DOHH2 (cell line): ENCODE measurements at regions not wholly inside any gene's neighbourhood (a gene's known extent, or its start where the extent isn't known, plus 50 kb on each side); places are given as distances from the start of the nearest gene placed in this dataset.

Source experiments
- H3F3A ChIP-seq: fragments of 200-600 bp; sonication (generic), shearing (Covaris generic); 2 replicates; pipeline ENCODE4 v1.6.0; 2016; ENCODE audit warnings: antibody characterized with exemption, mild to moderate bottlenecking; ENCODE audit not compliant: control insufficient read depth, insufficient read depth
- H3K27ac ChIP-seq: fragments of 200-600 bp; sonication (generic); 2 replicates; pipeline ENCODE4 v1.5.1; 2014; ENCODE audit warnings: low read depth, mild to moderate bottlenecking, low read length, moderate library complexity
- H3K27me3 ChIP-seq: fragments of 200-600 bp; sonication (generic); 2 replicates; pipeline ENCODE4 v1.6.1; 2014; ENCODE audit warnings: mild to moderate bottlenecking, low read length, mixed read lengths; ENCODE audit not compliant: control insufficient read depth
- H3K36me3 ChIP-seq: fragments of 200-600 bp; sonication (generic); 2 replicates; pipeline ENCODE4 v1.6.1; 2014; ENCODE audit warnings: mild to moderate bottlenecking, low read length, moderate library complexity, mixed read lengths; ENCODE audit not compliant: control insufficient read depth
- H3K4me1 ChIP-seq: fragments of 200-600 bp; sonication (generic); 2 replicates; pipeline ENCODE4 v1.6.1; 2014; ENCODE audit warnings: mild to moderate bottlenecking, low read length, mixed read lengths; ENCODE audit not compliant: control insufficient read depth
- H3K4me2 ChIP-seq: fragments of 200-600 bp; sonication (generic); 2 replicates; pipeline ENCODE4 v1.6.0; 2014; ENCODE audit warnings: mild to moderate bottlenecking, low read length, moderate library complexity
- H3K4me3 ChIP-seq: fragments of 200-600 bp; sonication (generic); 2 replicates; pipeline ENCODE4 v1.5.1; 2014; ENCODE audit warnings: mild to moderate bottlenecking, low read length, mixed read lengths
- H3K79me2 ChIP-seq: fragments of 200-600 bp; sonication (generic); 2 replicates; pipeline ENCODE4 v1.6.1; 2014; ENCODE audit warnings: mild to moderate bottlenecking, low read length, mixed read lengths; ENCODE audit not compliant: control insufficient read depth
- H3K9me2 ChIP-seq: fragments of 200-600 bp; sonication (generic); replicated peaks from 2 replicates; pipeline ENCODE4 v1.6.1; 2014; ENCODE audit warnings: mild to moderate bottlenecking, low read length, mixed read lengths; ENCODE audit not compliant: control insufficient read depth
- H3K9me3 ChIP-seq: fragments of 200-600 bp; sonication (generic); 2 replicates; pipeline ENCODE4 v1.6.1; 2014; ENCODE audit warnings: antibody characterized with exemption, low read length, mixed read lengths; ENCODE audit not compliant: control insufficient read depth, insufficient read depth
- H4K20me1 ChIP-seq: fragments of 200-600 bp; sonication (generic); 2 replicates; pipeline ENCODE4 v1.6.0; 2014; ENCODE audit warnings: low read depth, mild to moderate bottlenecking, antibody characterized with exemption, low read length, moderate library complexity; ENCODE audit not compliant: control insufficient read depth, insufficient read depth
- CTCF ChIP-seq: fragments of 200-600 bp; sonication (generic); IDR thresholded peaks from one replicate; pipeline ENCODE4 v1.5.1; 2014; ENCODE audit warnings: antibody characterized with exemption, mild to moderate bottlenecking, low read depth, low read length; ENCODE audit not compliant: poor library complexity, severe bottlenecking
- EZH2phosphoT487 ChIP-seq: fragments of 200-600 bp; sonication (generic); IDR thresholded peaks from 2 replicates; pipeline ENCODE4 v1.6.1; 2017; ENCODE audit warnings: borderline replicate concordance, mild to moderate bottlenecking, antibody characterized with exemption, low read length, moderate library complexity, mixed read lengths

DNA sequence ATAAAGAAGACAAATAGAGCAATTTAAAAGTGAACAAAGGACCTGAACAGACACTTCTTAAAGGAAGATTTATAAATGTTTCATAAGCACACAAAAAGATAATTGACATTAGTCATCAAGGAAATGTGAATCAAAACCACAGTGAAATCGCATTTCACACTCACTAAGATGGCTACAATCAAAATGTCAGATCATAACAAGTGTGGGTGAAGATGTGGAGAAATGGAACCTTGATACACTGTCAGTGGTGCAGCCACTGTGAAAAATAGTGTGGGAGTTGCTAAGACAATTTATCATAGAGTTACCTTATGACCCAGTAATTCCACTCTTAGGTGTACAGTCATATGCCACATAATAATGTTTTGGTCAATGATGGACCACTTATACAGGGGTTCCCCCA lies 54.5 kb upstream of the HTR4 start:
- Histone ChIP-seq H3K4me2 (no peak overlapping the region), H3K79me2 (no peaks in the 10 kb centered on the region), H4K20me1 (no peaks in the 10 kb centered on the region), H3K27ac (no peak overlapping the region), H3K36me3 (no peaks in the 10 kb centered on the region), H3K4me1 (no peaks in the 10 kb centered on the region), H3K4me3 (no peak overlapping the region), H3K9me2 (no peaks in the 10 kb centered on the region), H3K27me3 (no peaks in the 10 kb centered on the region), H3F3A (no peaks in the 10 kb centered on the region), H3K9me3 (no peaks in the 10 kb centered on the region)
- TF ChIP-seq CTCF, result no peak
- no peak for TF ChIP-seq EZH2phosphoT487

DNA sequence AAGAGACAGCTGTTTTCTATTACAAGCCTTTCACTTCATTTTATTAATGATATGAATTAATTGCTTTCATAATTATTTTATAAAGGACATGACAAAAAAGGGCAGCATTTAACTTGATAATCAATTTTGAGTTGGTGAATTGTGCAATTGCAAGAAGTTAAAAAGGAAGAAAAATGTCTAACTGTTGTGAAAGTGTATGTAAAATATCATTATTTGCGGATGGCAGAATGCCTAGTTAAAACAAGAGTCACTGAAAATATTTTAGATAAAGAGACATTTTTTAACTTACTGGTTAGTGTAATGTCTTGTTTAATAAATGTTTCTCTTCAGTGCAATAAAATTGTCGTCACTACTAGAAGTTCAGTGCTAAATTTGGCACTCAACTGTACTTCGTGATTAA lies 57.6 kb upstream of the HTR4 start:
- Histone ChIP-seq H4K20me1 (no peaks in the 10 kb centered on the region), H3K4me1 (no peaks in the 10 kb centered on the region), H3K36me3 (no peaks in the 10 kb centered on the region), H3K9me2 (no peaks in the 10 kb centered on the region), H3K9me3 (no peaks in the 10 kb centered on the region), H3K27me3 (no peaks in the 10 kb centered on the region), H3K79me2 (no peaks in the 10 kb centered on the region), H3K4me3 (no peak overlapping the region), H3K27ac (no peak overlapping the region), H3K4me2 (no peak overlapping the region), H3F3A (no peaks in the 10 kb centered on the region)
- TF ChIP-seq CTCF (no peak), EZH2phosphoT487 (no peak)

GRCh38 chr5:148713735-148714508 lies 59.6 kb upstream of the HTR4 start:
- H3K4me2 ChIP-seq, result no peak overlapping the region
- no peaks in the 10 kb centered on the region for H3K36me3 ChIP-seq
- no peak overlapping the region for H3K4me3 ChIP-seq
- TF ChIP-seq EZH2phosphoT487, result no peak
- no peak for TF ChIP-seq CTCF
- H3K9me3 ChIP-seq, result no peaks in the 10 kb centered on the region
- no peaks in the 10 kb centered on the region for H4K20me1 ChIP-seq
- no peaks in the 10 kb centered on the region for H3K9me2 ChIP-seq
- no peaks in the 10 kb centered on the region for H3F3A ChIP-seq
- H3K79me2 ChIP-seq, result no peaks in the 10 kb centered on the region
- H3K4me1 ChIP-seq, result no peaks in the 10 kb centered on the region
- H3K27ac ChIP-seq, result no peak overlapping the region
- no peaks in the 10 kb centered on the region for H3K27me3 ChIP-seq

- H3K9me2 ChIP-seq, result no peaks in the 10 kb centered on the region
- no peaks in the 10 kb centered on the region for H3K9me3 ChIP-seq
- no peaks in the 10 kb centered on the region for H3F3A ChIP-seq
- H3K4me1 ChIP-seq, result no peaks in the 10 kb centered on the region
- no peaks in the 10 kb centered on the region for H3K79me2 ChIP-seq
- no peaks in the 10 kb centered on the region for H3K36me3 ChIP-seq
- H4K20me1 ChIP-seq, result no peaks in the 10 kb centered on the region
- H3K27me3 ChIP-seq, result 0 out of 2 replicates have a peak, but pooled peaks cover 3% of the 10 kb centered on the region
- no peak overlapping the region for H3K27ac ChIP-seq
- H3K4me2 ChIP-seq, result no peak overlapping the region
- H3K4me3 ChIP-seq, result no peak overlapping the region
- TF ChIP-seq CTCF (no peak), EZH2phosphoT487 (no peak)
Measured at GRCh38 chr5:148716716-148717115, 62.4 kb upstream of the HTR4 start.
